ENCODE measurements at regions not wholly inside any gene's neighbourhood (a gene's known extent, or its start where the extent isn't known, plus 50 kb on each side); places are given as distances from the start of the nearest gene placed in this dataset.

DNA sequence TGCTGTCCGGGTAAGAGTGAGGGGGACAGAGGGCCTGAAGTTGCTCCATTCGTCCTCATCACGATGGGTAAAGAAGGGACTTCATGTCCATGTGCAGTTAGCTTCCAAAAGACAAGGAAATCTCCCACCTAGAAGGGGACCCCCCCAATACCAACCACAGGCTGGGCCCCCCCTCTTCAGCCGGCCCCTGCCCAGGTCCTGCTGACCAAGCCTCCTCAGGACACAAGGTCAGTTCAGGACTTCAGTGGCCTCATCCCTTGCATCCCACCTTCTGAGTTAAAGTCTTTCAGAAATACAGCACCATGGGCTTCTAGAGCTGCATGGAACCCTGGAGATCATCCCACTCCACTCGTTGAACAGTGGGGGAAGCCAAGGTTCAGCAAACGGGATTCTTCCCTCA is 115.4 kb upstream of the ERG start:
- DNase-seq = no peak
- TF ChIP-seq CTCF (IDR thresholded peaks at IDR 0.05; ENCODE audit: borderline replicate concordance) = no peak
- H3K9me3 ChIP-seq (replicated peaks) = no peaks in the 10 kb centered on the region
- no peaks in the 10 kb centered on the region for H3K4me1 ChIP-seq
- intact Hi-C loops (cut with micrococcal nuclease) = no loop called here
- no peak overlapping the region for H3K27ac ChIP-seq (replicated peaks)
- H3K4me3 ChIP-seq = no peak overlapping the region
- no peaks in the 10 kb centered on the region for H3K36me3 ChIP-seq
- peaks cover 23% of the 10 kb centered on the region for H3K27me3 ChIP-seq (ENCODE audit: low read depth)

DNA sequence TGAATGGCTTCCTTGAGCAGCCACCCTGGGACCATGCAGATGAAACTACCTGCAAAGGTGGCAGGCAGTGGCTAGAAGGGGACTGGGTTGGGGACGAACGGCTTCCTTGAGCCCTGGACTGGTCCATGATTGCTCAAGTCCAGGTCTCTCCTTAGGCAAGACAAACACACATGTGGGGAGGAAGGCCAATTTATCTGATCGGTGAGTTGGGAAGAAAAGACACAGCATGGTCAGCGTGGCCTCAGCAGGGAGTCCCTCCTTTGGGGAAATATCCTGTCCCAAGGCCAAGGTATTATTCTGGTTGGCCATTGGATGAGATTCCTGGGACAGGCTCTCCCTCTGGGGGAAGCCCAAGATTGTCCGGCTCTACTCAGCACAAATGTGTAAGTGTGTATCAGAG is 116.3 kb upstream of the ERG start:
- no peaks in the 10 kb centered on the region for H3K36me3 ChIP-seq
- no peaks in the 10 kb centered on the region for H3K4me1 ChIP-seq
- H3K4me3 ChIP-seq = no peak overlapping the region
- intact Hi-C loops (cut with micrococcal nuclease) = no loop called here
- DNase-seq = no peak
- no peak for TF ChIP-seq CTCF (IDR thresholded peaks at IDR 0.05; ENCODE audit: borderline replicate concordance)
- H3K27me3 ChIP-seq (ENCODE audit: low read depth) = peaks cover 23% of the 10 kb centered on the region
- H3K27ac ChIP-seq (replicated peaks) = no peak overlapping the region
- no peaks in the 10 kb centered on the region for H3K9me3 ChIP-seq (replicated peaks)

DNA sequence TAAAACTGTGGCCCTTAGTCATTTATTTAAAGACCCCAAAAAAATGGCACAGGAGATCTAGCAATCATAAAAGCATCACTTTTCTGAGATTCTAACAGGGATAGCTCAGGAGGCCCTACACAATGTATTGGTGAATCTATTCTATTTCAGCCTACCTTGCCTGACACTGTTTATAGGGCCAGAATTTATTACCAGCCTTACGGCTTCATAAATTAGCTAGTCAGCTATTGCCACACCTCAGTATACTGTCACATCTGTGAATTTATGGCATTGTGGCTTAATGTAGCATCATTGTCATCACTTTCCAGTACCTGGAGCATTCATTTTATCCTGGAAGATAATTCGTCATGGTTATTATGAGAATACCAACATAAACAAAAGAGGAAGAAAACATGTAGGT is 121.2 kb upstream of the ERG start:
- no peak for TF ChIP-seq CTCF (IDR thresholded peaks at IDR 0.05; ENCODE audit: borderline replicate concordance)
- Histone ChIP-seq H3K27me3 (ENCODE audit: low read depth) (no peaks in the 10 kb centered on the region), H3K9me3 (replicated peaks) (no peaks in the 10 kb centered on the region), H3K4me1 (no peaks in the 10 kb centered on the region), H3K27ac (replicated peaks) (no peak overlapping the region), H3K36me3 (no peaks in the 10 kb centered on the region), H3K4me3 (no peak overlapping the region)
- intact Hi-C loops (cut with micrococcal nuclease) = no loop called here
- no peak for DNase-seq

GRCh38 chr21:38619992-38620479 is 121.8 kb upstream of the ERG start:
- TF ChIP-seq CTCF (IDR thresholded peaks at IDR 0.05; ENCODE audit: borderline replicate concordance) = no peak
- no peak overlapping the region for H3K27ac ChIP-seq (replicated peaks)
- no peaks in the 10 kb centered on the region for H3K4me1 ChIP-seq
- DNase-seq = peak; percentile 64
- no peaks in the 10 kb centered on the region for H3K27me3 ChIP-seq (ENCODE audit: low read depth)
- no peaks in the 10 kb centered on the region for H3K9me3 ChIP-seq (replicated peaks)
- no peaks in the 10 kb centered on the region for H3K36me3 ChIP-seq
- intact Hi-C loops (cut with micrococcal nuclease) = no loop called here
- no peak overlapping the region for H3K4me3 ChIP-seq

GRCh38 chr21:38621132-38621531 is 122.9 kb upstream of the ERG start:
- intact Hi-C loops (cut with micrococcal nuclease) = no loop called here
- no peak for DNase-seq
- TF ChIP-seq CTCF (IDR thresholded peaks at IDR 0.05; ENCODE audit: borderline replicate concordance) = no peak
- Histone ChIP-seq H3K4me1 (no peaks in the 10 kb centered on the region), H3K36me3 (no peaks in the 10 kb centered on the region), H3K27ac (replicated peaks) (no peak overlapping the region), H3K27me3 (ENCODE audit: low read depth) (no peaks in the 10 kb centered on the region), H3K9me3 (replicated peaks) (no peaks in the 10 kb centered on the region), H3K4me3 (no peak overlapping the region)
